Smooth muscle cell (in vitro differentiated cells): ENCODE measurements at regions not wholly inside any gene's neighbourhood (a gene's known extent, or its start where the extent isn't known, plus 50 kb on each side); places are given as distances from the start of the nearest gene placed in this dataset.
A peak's percentile ranks its signal among the peaks of the same experiment; 100 is the strongest.

Experiments used
- DNase-seq: peaks from one replicate; lab custom pipeline; 2025; ENCODE audit not compliant: unreplicated experiment; lab: John Stamatoyannopoulos, UW
- H2AFZ ChIP-seq: fragments of 200-600 bp; sonication (generic); 2 replicates; pipeline ENCODE4 v1.6.0; 2016; ENCODE audit warnings: antibody characterized with exemption, low read depth, mild to moderate bottlenecking
- H3F3A ChIP-seq: fragments of 200-600 bp; sonication (generic); 2 replicates; pipeline ENCODE4 v1.6.0; 2017; ENCODE audit warnings: antibody characterized with exemption, low read depth
- H3K27ac ChIP-seq: fragments of 200-600 bp; sonication (generic); 2 replicates; pipeline ENCODE4 v1.5.1; 2016; ENCODE audit warnings: low read depth, mild to moderate bottlenecking
- H3K27me3 ChIP-seq: fragments of 200-600 bp; sonication (generic); 2 replicates; pipeline ENCODE4 v1.6.1; 2016; ENCODE audit warnings: low read depth, mild to moderate bottlenecking
- H3K36me3 ChIP-seq: fragments of 200-600 bp; sonication (generic); 2 replicates; pipeline ENCODE4 v1.5.1; 2016; ENCODE audit warnings: low read depth
- H3K4me1 ChIP-seq: fragments of 200-600 bp; sonication (generic); 2 replicates; pipeline ENCODE4 v1.5.1; 2016; ENCODE audit warnings: low read depth
- H3K4me2 ChIP-seq: fragments of 200-600 bp; sonication (generic); 2 replicates; pipeline ENCODE4 v1.6.0; 2016; ENCODE audit warnings: mild to moderate bottlenecking
- H3K4me3 ChIP-seq: fragments of 200-600 bp; sonication (generic); 2 replicates; pipeline ENCODE4 v1.5.1; 2016; ENCODE audit warnings: mild to moderate bottlenecking
- H3K79me2 ChIP-seq: fragments of 200-600 bp; sonication (generic); 2 replicates; pipeline ENCODE4 v1.6.0; 2016; ENCODE audit warnings: low read depth, mild to moderate bottlenecking
- H3K9ac ChIP-seq: fragments of 200-600 bp; sonication (generic); 2 replicates; pipeline ENCODE4 v1.6.0; 2016; ENCODE audit warnings: low read depth
- H3K9me3 ChIP-seq: fragments of 200-600 bp; sonication (generic); replicated peaks from 2 replicates; pipeline ENCODE4 v1.5.1; 2016; ENCODE audit warnings: low read depth
- H4K20me1 ChIP-seq: fragments of 200-600 bp; sonication (generic); 2 replicates; pipeline ENCODE4 v1.6.0; 2016; ENCODE audit warnings: low read depth
- WGBS: methylation state at CpG from one replicate; pipeline ENCODE4 v1.1.7; 2016; ENCODE audit warnings: low lambda C conversion rate; 5-methylcytosine and 5-hydroxymethylcytosine counted together
- TF ChIP-seq, protein P1 (sequence below): fragments of 200-600 bp; sonication (generic); IDR thresholded peaks from 2 replicates; pipeline ENCODE4 v1.5.1; 2017; ENCODE audit warnings: borderline replicate concordance, mild to moderate bottlenecking, antibody characterized with exemption; ENCODE audit not compliant: insufficient read depth, poor library complexity, severe bottlenecking

DNA sequence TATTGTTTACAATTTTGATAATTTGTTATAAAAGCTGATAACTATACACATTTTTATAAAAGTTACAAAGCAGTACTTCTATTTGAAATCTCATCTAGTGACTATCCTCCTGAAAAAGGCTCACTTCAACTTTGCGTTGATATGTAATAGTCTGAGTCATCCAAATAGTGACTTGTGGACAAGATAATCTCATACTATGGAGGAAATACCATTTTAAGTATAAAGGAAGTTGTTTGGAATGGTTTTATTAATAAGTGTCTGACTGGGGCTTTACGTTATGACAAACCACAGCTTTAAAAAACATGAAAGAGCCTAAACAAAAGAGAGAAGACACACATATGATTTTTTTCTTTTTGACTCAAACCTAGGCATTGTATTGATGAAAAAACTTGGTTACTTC lies 272.3 kb upstream of the COL3A1 start:
- H3K27me3 ChIP-seq, result no peaks in the 10 kb centered on the region
- H3K79me2 ChIP-seq, result no peaks in the 10 kb centered on the region
- TF ChIP-seq, protein P1, sequence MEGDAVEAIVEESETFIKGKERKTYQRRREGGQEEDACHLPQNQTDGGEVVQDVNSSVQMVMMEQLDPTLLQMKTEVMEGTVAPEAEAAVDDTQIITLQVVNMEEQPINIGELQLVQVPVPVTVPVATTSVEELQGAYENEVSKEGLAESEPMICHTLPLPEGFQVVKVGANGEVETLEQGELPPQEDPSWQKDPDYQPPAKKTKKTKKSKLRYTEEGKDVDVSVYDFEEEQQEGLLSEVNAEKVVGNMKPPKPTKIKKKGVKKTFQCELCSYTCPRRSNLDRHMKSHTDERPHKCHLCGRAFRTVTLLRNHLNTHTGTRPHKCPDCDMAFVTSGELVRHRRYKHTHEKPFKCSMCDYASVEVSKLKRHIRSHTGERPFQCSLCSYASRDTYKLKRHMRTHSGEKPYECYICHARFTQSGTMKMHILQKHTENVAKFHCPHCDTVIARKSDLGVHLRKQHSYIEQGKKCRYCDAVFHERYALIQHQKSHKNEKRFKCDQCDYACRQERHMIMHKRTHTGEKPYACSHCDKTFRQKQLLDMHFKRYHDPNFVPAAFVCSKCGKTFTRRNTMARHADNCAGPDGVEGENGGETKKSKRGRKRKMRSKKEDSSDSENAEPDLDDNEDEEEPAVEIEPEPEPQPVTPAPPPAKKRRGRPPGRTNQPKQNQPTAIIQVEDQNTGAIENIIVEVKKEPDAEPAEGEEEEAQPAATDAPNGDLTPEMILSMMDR, result no peak
- H3K4me2 ChIP-seq, result peak overlapping the region; percentile 75
- H3K27ac ChIP-seq, result peak overlapping the region; percentile 80
- no peak for DNase-seq
- H3K9ac ChIP-seq, result no peak overlapping the region
- no peaks in the 10 kb centered on the region for H3K36me3 ChIP-seq
- peaks cover 6% of the 10 kb centered on the region for H3K4me1 ChIP-seq
- no peaks in the 10 kb centered on the region for H3F3A ChIP-seq
- WGBS, result 0% methylated on average over 2 of the region's 2 CpGs
- H2AFZ ChIP-seq, result peak overlapping the region; percentile 44
- no peak overlapping the region for H3K4me3 ChIP-seq
- H3K9me3 ChIP-seq, result no peaks in the 10 kb centered on the region
- H4K20me1 ChIP-seq, result no peaks in the 10 kb centered on the region

GRCh38 chr2:188705191-188705590 lies 269.0 kb upstream of the COL3A1 start:
- WGBS, result 83% methylated on average over 2 of the region's 2 CpGs
- H3K27ac ChIP-seq, result no peak overlapping the region
- H3K79me2 ChIP-seq, result no peaks in the 10 kb centered on the region
- DNase-seq, result no peak
- peaks cover 14% of the 10 kb centered on the region for H3K9me3 ChIP-seq
- H3K4me3 ChIP-seq, result no peak overlapping the region
- H2AFZ ChIP-seq, result peak overlapping the region; percentile 59
- no peak overlapping the region for H3K4me2 ChIP-seq
- no peaks in the 10 kb centered on the region for H4K20me1 ChIP-seq
- peaks cover 6% of the 10 kb centered on the region for H3K4me1 ChIP-seq
- H3K27me3 ChIP-seq, result no peaks in the 10 kb centered on the region
- TF ChIP-seq, protein P1, result no peak
- H3K36me3 ChIP-seq, result no peaks in the 10 kb centered on the region
- no peak overlapping the region for H3K9ac ChIP-seq
- H3F3A ChIP-seq, result no peaks in the 10 kb centered on the region

GRCh38 chr2:188713961-188714360 lies 260.2 kb upstream of the COL3A1 start:
- no peaks in the 10 kb centered on the region for H3K27me3 ChIP-seq
- H3K36me3 ChIP-seq, result no peaks in the 10 kb centered on the region
- H3F3A ChIP-seq, result no peaks in the 10 kb centered on the region
- no peak overlapping the region for H3K27ac ChIP-seq
- H3K4me2 ChIP-seq, result no peak overlapping the region
- H3K4me1 ChIP-seq, result no peaks in the 10 kb centered on the region
- no peak overlapping the region for H3K4me3 ChIP-seq
- TF ChIP-seq, protein P1, result no peak
- no peaks in the 10 kb centered on the region for H4K20me1 ChIP-seq
- no peak overlapping the region for H2AFZ ChIP-seq
- H3K9me3 ChIP-seq, result peaks cover 9% of the 10 kb centered on the region
- 95% methylated on average over 1 of the region's 1 CpG for WGBS
- H3K79me2 ChIP-seq, result no peaks in the 10 kb centered on the region
- DNase-seq, result no peak
- no peak overlapping the region for H3K9ac ChIP-seq

- WGBS, result 96% methylated on average over 2 of the region's 2 CpGs
- no peak overlapping the region for H3K9ac ChIP-seq
- H3K79me2 ChIP-seq, result no peaks in the 10 kb centered on the region
- no peaks in the 10 kb centered on the region for H3K9me3 ChIP-seq
- no peak overlapping the region for H3K4me3 ChIP-seq
- H3K36me3 ChIP-seq, result no peaks in the 10 kb centered on the region
- H4K20me1 ChIP-seq, result no peaks in the 10 kb centered on the region
- no peaks in the 10 kb centered on the region for H3K4me1 ChIP-seq
- no peaks in the 10 kb centered on the region for H3K27me3 ChIP-seq
- no peak overlapping the region for H3K4me2 ChIP-seq
- no peak overlapping the region for H3K27ac ChIP-seq
- no peak for DNase-seq
- peak overlapping the region; percentile 34 for H2AFZ ChIP-seq
- TF ChIP-seq, protein P1, result no peak
- H3F3A ChIP-seq, result no peaks in the 10 kb centered on the region
Observed at GRCh38 chr2:188720811-188721605, 253.2 kb upstream of the COL3A1 start.
